Fibroblast of lung (primary cell): ENCODE measurements at regions not wholly inside any gene's neighbourhood (a gene's known extent, or its start where the extent isn't known, plus 50 kb on each side); places are given as distances from the start of the nearest gene placed in this dataset.

ENCODE experiments used
- DNase-seq, 2 donors: peaks; one replicate each; pipeline versions ENCODE4 v3.0.0 to v3.0.0-alpha.2; 2010; ENCODE audit warnings: low read depth in 2 of 2
- H2AFZ ChIP-seq: 2 replicates; pipeline ENCODE4 v1.5.1; 2012; ENCODE audit warnings: low read length, control low read depth, inconsistent platforms
- H3K27ac ChIP-seq: 2 replicates; pipeline ENCODE4 v1.5.1; 2011; ENCODE audit warnings: low read length, control low read depth; ENCODE audit not compliant: insufficient read depth
- H3K27me3 ChIP-seq: 2 replicates; pipeline ENCODE4 v1.5.1; 2011; ENCODE audit warnings: mild to moderate bottlenecking, low read length; ENCODE audit not compliant: control insufficient read depth, insufficient read depth
- H3K36me3 ChIP-seq: 2 replicates; pipeline ENCODE4 v1.5.1; 2011; ENCODE audit warnings: low read length; ENCODE audit not compliant: control insufficient read depth, insufficient read depth
- H3K4me1 ChIP-seq: 2 replicates; pipeline ENCODE4 v1.5.1; 2011; ENCODE audit warnings: low read length; ENCODE audit not compliant: control insufficient read depth, insufficient read depth; ENCODE audit errors: extremely low read depth
- H3K4me2 ChIP-seq: 2 replicates; pipeline ENCODE4 v1.5.1; 2011; ENCODE audit warnings: low read length, control low read depth; ENCODE audit not compliant: insufficient read depth; ENCODE audit errors: extremely low read depth
- H3K4me3 ChIP-seq, 4 experiments: fragments of 200-600 bp in 1 of 4; sonication (generic) in 1 of 4; replicated peaks in 1 of 4; 2 replicates each; pipeline ENCODE4 v1.5.1; 2011 to 2016; ENCODE audit warnings: low read length in 4 of 4, low read depth in 3 of 4, mild to moderate bottlenecking in 3 of 4, control low read depth in 2 of 4, inconsistent platforms in 1 of 4, mixed read lengths in 1 of 4; ENCODE audit not compliant: insufficient read depth in 1 of 4; ENCODE audit errors: control extremely low read depth in 1 of 4
- H3K79me2 ChIP-seq: 2 replicates; pipeline ENCODE4 v1.5.1; 2012; ENCODE audit warnings: mild to moderate bottlenecking, low read length, inconsistent platforms; ENCODE audit not compliant: control insufficient read depth, insufficient read depth
- H3K9ac ChIP-seq: 2 replicates; pipeline ENCODE4 v1.5.1; 2011; ENCODE audit warnings: mild to moderate bottlenecking, low read length, control low read depth; ENCODE audit not compliant: insufficient read depth
- H3K9me3 ChIP-seq: 2 replicates; pipeline ENCODE4 v1.5.1; 2012; ENCODE audit warnings: low read depth, low read length; ENCODE audit not compliant: control insufficient read depth, insufficient read depth
- H4K20me1 ChIP-seq: 2 replicates; pipeline ENCODE4 v1.5.1; 2011; ENCODE audit warnings: low read length; ENCODE audit not compliant: control insufficient read depth, insufficient read depth; ENCODE audit errors: extremely low read depth
- EZH2 ChIP-seq: IDR thresholded peaks from 2 replicates; pipeline ENCODE4 v1.5.1; 2012; ENCODE audit warnings: low read length, control low read depth, mild to moderate bottlenecking; ENCODE audit errors: missing control alignments
- TF ChIP-seq, protein P1 (sequence below), 2 donors: IDR thresholded peaks in 1 of 2; conservative IDR thresholded peaks in 1 of 2; 1 replicate in 1 of 2; 2 replicates in 1 of 2; pipeline ENCODE4 v1.5.1; 2011 to 2012; ENCODE audit warnings: low read length in 2 of 2, control low read depth in 1 of 2, inconsistent platforms in 1 of 2, low read depth in 1 of 2, mild to moderate bottlenecking in 1 of 2

DNA sequence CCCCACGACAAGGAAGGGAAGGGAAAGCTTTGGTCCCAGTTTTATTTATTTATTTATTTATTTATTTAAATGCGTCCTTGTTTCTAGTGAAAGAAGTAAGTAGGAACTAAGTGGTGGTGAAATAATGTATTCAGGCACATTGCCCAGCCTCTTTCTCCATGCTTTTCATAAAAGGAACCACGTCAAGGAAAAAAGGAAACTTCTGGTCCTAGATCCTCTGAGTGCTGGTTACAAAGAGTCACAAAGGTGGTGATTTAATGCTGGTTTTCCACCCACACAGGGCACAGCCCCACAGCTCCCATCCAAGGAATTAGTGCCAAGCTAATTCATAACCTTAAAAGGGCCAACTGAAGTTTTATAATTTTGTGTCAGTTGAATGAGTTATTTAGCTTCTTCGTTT is 206.6 kb upstream of the GYPA start:
- Histone ChIP-seq H3K79me2 (no peaks in the 10 kb centered on the region), H3K27me3 (no peaks in the 10 kb centered on the region), H3K4me3 (no peak overlapping the region), H3K4me1 (no peaks in the 10 kb centered on the region), H2AFZ (no peak overlapping the region), H3K9me3 (no peaks in the 10 kb centered on the region), H3K36me3 (no peaks in the 10 kb centered on the region), H4K20me1 (no peaks in the 10 kb centered on the region), H3K9ac (no peak overlapping the region), H3K27ac (no peak overlapping the region), H3K4me2 (no peak overlapping the region)
- peak in 1 of 2 donors; percentile 24 for DNase-seq
- TF ChIP-seq, protein P1, sequence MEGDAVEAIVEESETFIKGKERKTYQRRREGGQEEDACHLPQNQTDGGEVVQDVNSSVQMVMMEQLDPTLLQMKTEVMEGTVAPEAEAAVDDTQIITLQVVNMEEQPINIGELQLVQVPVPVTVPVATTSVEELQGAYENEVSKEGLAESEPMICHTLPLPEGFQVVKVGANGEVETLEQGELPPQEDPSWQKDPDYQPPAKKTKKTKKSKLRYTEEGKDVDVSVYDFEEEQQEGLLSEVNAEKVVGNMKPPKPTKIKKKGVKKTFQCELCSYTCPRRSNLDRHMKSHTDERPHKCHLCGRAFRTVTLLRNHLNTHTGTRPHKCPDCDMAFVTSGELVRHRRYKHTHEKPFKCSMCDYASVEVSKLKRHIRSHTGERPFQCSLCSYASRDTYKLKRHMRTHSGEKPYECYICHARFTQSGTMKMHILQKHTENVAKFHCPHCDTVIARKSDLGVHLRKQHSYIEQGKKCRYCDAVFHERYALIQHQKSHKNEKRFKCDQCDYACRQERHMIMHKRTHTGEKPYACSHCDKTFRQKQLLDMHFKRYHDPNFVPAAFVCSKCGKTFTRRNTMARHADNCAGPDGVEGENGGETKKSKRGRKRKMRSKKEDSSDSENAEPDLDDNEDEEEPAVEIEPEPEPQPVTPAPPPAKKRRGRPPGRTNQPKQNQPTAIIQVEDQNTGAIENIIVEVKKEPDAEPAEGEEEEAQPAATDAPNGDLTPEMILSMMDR (conservative IDR thresholded peaks at IDR 0.05 in 1 of 2, IDR thresholded peaks at IDR 0.05 in 1 of 2; ENCODE audit: low read depth in 1 of 2, low read length in 2 of 2), result no peak
- TF ChIP-seq EZH2, result no peak

DNA sequence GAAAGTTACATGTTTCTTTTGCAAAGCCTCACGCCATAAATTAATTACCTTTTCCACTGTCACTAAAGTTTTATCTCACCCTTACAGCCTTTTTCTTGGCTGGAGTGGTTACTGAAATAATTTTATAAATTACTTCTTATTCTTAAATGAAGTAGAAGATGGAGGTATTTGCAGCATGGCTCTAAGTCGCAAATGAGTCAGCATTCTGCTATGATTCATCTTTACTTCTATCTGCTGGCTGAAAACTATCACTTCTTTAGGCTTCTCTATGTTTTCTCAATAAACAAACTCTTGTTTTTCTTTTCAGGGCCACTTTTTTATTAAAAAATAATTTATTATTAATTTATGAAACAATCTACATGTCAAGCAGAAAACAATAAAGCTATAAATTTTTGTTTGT is 210.2 kb upstream of the GYPA start:
- H3K27ac ChIP-seq, result no peak overlapping the region

DNA sequence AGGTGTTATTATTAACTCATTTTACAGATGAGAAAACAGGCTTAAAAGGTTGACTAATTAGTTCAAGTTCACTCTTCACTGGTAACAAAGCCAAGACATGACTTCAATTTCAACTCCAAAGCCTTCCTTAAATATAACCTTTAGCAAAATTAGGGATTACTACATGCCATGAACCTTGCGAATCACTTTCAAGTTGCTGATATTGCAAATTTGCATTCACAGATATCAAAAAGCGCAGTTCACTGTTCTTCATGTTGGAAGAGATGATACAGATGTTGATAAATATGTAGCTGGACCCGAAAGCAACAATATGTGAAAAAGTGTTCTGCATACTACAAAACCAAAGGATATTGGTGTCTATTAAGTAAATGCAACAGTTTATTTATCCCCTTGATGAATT is 210.8 kb upstream of the GYPA start:
- Histone ChIP-seq H2AFZ (no peak overlapping the region), H3K4me2 (no peak overlapping the region), H3K27me3 (no peaks in the 10 kb centered on the region), H3K9ac (no peak overlapping the region), H3K36me3 (no peaks in the 10 kb centered on the region), H3K79me2 (no peaks in the 10 kb centered on the region), H3K4me1 (no peaks in the 10 kb centered on the region), H4K20me1 (no peaks in the 10 kb centered on the region), H3K4me3 (no peak overlapping the region), H3K9me3 (no peaks in the 10 kb centered on the region), H3K27ac (no peak overlapping the region)
- DNase-seq, result no peak
- no peak for TF ChIP-seq EZH2
- TF ChIP-seq, protein P1 (conservative IDR thresholded peaks at IDR 0.05 in 1 of 2, IDR thresholded peaks at IDR 0.05 in 1 of 2; ENCODE audit: low read depth in 1 of 2, low read length in 2 of 2), result no peak

More for the DNA sequence above, 210.2 kb upstream of the GYPA start:
- Histone ChIP-seq H3K9me3 (no peaks in the 10 kb centered on the region), H3K4me3 (no peak overlapping the region), H2AFZ (no peak overlapping the region), H3K4me1 (no peaks in the 10 kb centered on the region), H3K36me3 (no peaks in the 10 kb centered on the region), H3K9ac (no peak overlapping the region), H3K4me2 (no peak overlapping the region), H3K79me2 (no peaks in the 10 kb centered on the region), H3K27me3 (no peaks in the 10 kb centered on the region), H4K20me1 (no peaks in the 10 kb centered on the region)
- peak; percentile 8 to 78 for DNase-seq
- TF ChIP-seq, protein P1 (conservative IDR thresholded peaks at IDR 0.05 in 1 of 2, IDR thresholded peaks at IDR 0.05 in 1 of 2; ENCODE audit: low read depth in 1 of 2, low read length in 2 of 2), result no peak
- TF ChIP-seq EZH2, result no peak
